HepG2 (cell line): ENCODE measurements at regions not wholly inside any gene's neighbourhood (a gene's known extent, or its start where the extent isn't known, plus 50 kb on each side); places are given as distances from the start of the nearest gene placed in this dataset.

Experiments used
- AHR ChIP-seq: IDR thresholded peaks from 2 replicates; pipeline ENCODE4 v1.6.1; 2018; ENCODE audit warnings: missing genetic modification reagents, missing compliant biosample characterization
- CTCF ChIP-seq: sonication (generic); formaldehyde crosslinking; IDR thresholded peaks from 2 replicates; pipeline ENCODE4 v1.5.0; 2020; ENCODE audit warnings: mild to moderate bottlenecking, missing genetic modification reagents, moderate library complexity
- FOXP4 ChIP-seq: sonication (generic); formaldehyde crosslinking; IDR thresholded peaks from 2 replicates; pipeline ENCODE4 v1.4.0; 2020; ENCODE audit warnings: missing genetic modification reagents
- ISL2 ChIP-seq: sonication (generic); formaldehyde crosslinking; IDR thresholded peaks from 2 replicates; pipeline ENCODE4 v1.5.0; 2020; ENCODE audit warnings: missing genetic modification reagents
- NCOA5 ChIP-seq: sonication (generic); formaldehyde crosslinking; IDR thresholded peaks from 2 replicates; pipeline ENCODE4 v1.4.0; 2020; ENCODE audit warnings: missing genetic modification reagents
- PHF21A ChIP-seq: sonication (generic); formaldehyde crosslinking; IDR thresholded peaks from 2 replicates; pipeline ENCODE4 v1.5.0; 2020; ENCODE audit warnings: mild to moderate bottlenecking, missing genetic modification reagents
- POLR2AphosphoS5 ChIP-seq: IDR thresholded peaks from 2 replicates; pipeline ENCODE4 v1.6.1; 2012; ENCODE audit warnings: low read depth, low read length
- SRSF4 ChIP-seq: fragments of 200-400 bp; formaldehyde crosslinking; IDR thresholded peaks from one replicate; pipeline ENCODE4 v1.6.1; 2018; ENCODE audit warnings: mild to moderate bottlenecking, low read depth, low read length, moderate library complexity; ENCODE audit not compliant: poor library complexity, severe bottlenecking
- ZKSCAN1 ChIP-seq: fragments of 150-350 bp; IDR thresholded peaks from 2 replicates; pipeline ENCODE4 v1.6.1; 2014; ENCODE audit warnings: low read length
- ZMYM3 ChIP-seq: sonication (generic); formaldehyde crosslinking; IDR thresholded peaks from 2 replicates; pipeline ENCODE4 v1.5.1; 2020; ENCODE audit warnings: mild to moderate bottlenecking, missing genetic modification reagents
- ZNF704 ChIP-seq: sonication (generic); formaldehyde crosslinking; IDR thresholded peaks from 2 replicates; pipeline ENCODE4 v1.8.1; 2023; ENCODE audit warnings: mild to moderate bottlenecking, inconsistent platforms, moderate library complexity, missing genetic modification reagents, borderline replicate concordance

- TF ChIP-seq ZMYM3 (CRISPR knock-in tag) (no peak), NCOA5 (CRISPR knock-in tag) (no peak), ZKSCAN1 (no peak), ZNF704 (CRISPR knock-in tag) (no peak), ISL2 (CRISPR knock-in tag) (no peak), SRSF4 (no peak), PHF21A (no peak), CTCF (CRISPR knock-in tag) (no peak), POLR2AphosphoS5 (no peak), AHR (CRISPR knock-in tag) (no peak), FOXP4 (CRISPR knock-in tag) (no peak)
Measured at GRCh38 chr1:90840352-90840751, 123.2 kb upstream of the BARHL2 start.
